ENCODE measurements at regions not wholly inside any gene's neighbourhood (a gene's known extent, or its start where the extent isn't known, plus 50 kb on each side); places are given as distances from the start of the nearest gene placed in this dataset.
A peak's percentile ranks its signal among the peaks of the same experiment; 100 is the strongest.

DNA sequence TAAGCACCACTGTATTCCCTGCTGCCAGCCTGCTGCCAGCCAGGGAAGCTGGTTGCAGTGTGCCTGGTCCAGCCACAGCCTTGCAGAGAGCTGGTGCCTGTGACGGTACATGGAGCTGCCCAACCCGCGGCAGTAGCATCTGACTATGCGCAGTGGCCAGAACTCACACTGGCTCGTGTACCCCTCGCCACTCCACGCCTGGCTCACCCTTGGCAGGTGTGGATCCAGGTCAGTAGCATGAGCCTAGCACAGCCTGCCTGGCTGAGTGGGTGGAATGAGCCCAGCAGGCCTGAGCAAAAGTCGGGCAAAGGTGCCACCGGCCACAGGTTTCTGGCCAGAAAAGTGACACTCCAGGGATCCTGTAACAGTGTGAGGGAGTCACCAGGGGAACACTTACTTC, 361.7 kb upstream of the MAP3K7 start:
- no peak overlapping the region for H3K27ac ChIP-seq
- TF ChIP-seq, protein P1, sequence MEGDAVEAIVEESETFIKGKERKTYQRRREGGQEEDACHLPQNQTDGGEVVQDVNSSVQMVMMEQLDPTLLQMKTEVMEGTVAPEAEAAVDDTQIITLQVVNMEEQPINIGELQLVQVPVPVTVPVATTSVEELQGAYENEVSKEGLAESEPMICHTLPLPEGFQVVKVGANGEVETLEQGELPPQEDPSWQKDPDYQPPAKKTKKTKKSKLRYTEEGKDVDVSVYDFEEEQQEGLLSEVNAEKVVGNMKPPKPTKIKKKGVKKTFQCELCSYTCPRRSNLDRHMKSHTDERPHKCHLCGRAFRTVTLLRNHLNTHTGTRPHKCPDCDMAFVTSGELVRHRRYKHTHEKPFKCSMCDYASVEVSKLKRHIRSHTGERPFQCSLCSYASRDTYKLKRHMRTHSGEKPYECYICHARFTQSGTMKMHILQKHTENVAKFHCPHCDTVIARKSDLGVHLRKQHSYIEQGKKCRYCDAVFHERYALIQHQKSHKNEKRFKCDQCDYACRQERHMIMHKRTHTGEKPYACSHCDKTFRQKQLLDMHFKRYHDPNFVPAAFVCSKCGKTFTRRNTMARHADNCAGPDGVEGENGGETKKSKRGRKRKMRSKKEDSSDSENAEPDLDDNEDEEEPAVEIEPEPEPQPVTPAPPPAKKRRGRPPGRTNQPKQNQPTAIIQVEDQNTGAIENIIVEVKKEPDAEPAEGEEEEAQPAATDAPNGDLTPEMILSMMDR (IDR thresholded peaks at IDR 0.05) = no peak
- DNase-seq (ENCODE audit: low spot score) = no peak
- no peak overlapping the region for H3K4me3 ChIP-seq

DNA sequence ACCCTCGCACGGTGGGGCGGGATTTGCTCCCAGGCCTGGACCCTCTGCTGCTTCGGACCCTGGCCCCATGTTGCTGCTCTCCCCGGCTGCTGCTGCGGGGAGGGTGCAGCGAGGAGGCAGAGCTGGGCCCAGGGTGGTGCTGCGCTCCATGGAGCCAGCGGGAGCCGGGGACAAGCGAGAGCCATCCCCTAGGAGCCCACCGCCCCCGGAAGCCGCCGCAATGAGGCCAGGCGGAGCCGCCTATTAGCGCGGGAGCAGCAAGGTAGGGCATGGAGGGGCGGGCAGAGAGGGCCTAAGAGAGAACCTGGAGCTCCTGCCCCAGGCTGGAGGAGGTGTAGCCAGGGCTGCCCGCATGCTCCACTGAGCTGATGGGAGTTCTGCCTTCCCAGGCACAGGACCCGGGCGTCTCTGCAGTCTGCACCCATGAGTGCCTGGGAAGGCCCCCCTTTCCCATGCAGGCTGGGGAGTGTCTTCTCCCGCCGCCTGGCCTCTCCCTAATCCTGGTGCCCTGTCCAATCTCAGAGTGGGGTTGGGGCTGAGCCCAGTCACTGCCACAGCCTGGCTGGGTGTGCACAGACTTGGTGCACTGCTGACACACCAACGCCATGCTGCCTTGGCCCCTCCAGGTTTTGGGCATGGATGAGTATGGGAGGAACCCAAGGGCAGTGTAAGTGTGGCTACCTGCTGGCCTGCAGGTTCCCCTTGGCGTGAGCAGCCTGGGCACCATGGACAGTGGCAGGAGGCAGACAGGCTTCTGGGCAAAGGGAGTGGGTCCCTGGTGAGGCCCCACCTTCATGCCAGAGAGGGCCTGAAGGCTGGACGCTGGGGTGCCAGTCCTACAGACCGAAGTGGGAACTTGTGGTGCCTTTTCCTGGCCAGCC, 360.6 kb upstream of the MAP3K7 start:
- no peak for DNase-seq (ENCODE audit: low spot score)
- Histone ChIP-seq H3K4me3 (no peak overlapping the region), H3K27ac (no peak overlapping the region)
- TF ChIP-seq, protein P1 (IDR thresholded peaks at IDR 0.05) = no peak

DNA sequence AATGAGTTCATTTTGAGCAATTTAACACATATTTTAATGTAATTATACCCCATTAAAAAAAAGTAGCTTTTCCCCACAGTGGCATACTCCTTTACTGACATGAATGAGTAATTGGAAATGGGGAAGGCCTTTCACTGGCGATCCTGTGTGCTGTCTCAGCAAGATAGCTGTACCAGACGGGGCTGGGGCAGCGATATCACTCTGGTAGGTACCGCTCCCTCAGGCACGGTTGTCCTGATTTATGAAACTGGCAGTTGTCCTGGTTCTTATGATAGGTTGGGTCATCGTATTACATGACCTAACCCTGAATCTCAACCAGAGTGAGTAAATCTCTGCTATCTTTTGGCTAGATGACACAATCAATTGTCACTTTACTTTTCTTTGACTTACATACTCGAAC, 355.0 kb upstream of the MAP3K7 start:
- H3K27ac ChIP-seq = no peak overlapping the region
- no peak overlapping the region for H3K4me3 ChIP-seq
- no peak for DNase-seq (ENCODE audit: low spot score)
- TF ChIP-seq, protein P1 (IDR thresholded peaks at IDR 0.05) = no peak

DNA sequence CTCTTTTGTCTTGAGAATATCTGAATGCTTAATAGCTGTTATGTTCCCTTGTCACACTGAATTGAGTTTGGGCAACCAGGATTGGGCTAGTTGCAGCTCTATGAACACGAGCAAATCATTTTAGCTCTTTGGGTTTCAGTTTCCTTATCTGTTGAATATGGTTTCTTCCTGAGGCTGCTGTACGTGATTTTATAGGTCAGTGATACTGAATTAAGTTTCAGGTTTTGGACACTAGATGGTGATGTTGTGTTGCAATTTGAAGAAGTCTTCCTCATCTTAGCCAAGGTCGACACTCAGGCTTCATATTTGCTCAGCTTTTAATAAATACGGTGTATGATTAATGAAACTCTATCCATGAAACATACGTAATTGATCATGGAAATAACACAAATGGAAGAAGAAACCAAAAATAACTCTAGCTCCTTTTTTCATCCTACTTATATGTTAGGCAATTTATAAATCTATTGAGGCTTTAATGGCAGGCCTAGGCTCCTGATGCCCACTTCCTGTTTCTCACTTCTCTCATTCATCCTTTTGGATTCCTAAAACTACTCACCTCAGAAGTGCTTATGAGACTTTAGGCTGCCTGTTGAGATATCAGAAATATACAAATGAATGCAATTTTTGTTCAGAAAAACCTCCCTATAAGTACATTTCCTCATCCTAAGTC, 354.1 kb upstream of the MAP3K7 start:
- H3K4me3 ChIP-seq = no peak overlapping the region
- TF ChIP-seq, protein P1 (IDR thresholded peaks at IDR 0.05) = peak; percentile 12
- no peak overlapping the region for H3K27ac ChIP-seq
- DNase-seq (ENCODE audit: low spot score) = no peak

DNA sequence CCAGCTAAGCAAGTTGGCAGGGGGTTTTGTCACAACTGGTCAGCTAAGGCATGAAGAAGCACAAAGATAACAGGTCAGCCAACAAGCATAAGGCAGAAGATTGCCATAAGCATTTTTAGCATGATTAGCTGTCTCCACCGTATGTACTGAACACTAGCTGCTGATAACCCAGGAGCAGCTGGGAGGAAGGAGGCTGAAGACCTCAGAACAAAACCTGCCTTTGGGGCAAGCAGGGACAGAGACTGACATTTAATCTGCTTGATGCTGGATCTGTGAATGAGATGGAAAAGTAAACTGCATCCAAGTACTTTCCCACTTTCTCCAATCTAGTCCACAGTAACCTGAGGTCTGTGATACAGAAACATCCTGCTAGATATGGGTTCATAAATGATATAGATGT, 353.0 kb upstream of the MAP3K7 start:
- TF ChIP-seq, protein P1 (IDR thresholded peaks at IDR 0.05) = no peak
- Histone ChIP-seq H3K27ac (no peak overlapping the region), H3K4me3 (no peak overlapping the region)
- DNase-seq (ENCODE audit: low spot score) = no peak

DNA sequence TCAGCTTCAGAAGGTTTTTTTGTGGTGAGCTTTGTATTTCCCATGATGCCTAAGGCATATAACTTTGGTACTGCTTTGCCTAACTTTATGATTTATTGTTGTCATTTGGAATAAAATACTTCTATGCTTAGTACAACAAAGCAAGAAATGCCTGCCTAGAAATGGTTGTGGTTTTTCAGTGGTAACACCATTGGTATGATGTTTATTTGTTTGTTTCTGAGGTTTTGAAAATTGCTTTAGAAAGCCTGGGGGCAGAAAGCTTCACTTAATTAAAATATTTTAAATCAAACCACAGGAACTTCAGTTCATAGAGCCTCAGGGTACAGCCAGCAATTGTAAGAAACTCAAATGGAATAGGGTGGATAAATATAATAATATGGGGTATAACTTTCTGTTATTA, 351.2 kb upstream of the MAP3K7 start:
- no peak overlapping the region for H3K4me3 ChIP-seq
- H3K27ac ChIP-seq = no peak overlapping the region
- TF ChIP-seq, protein P1 (IDR thresholded peaks at IDR 0.05) = no peak
- DNase-seq (ENCODE audit: low spot score) = no peak

DNA sequence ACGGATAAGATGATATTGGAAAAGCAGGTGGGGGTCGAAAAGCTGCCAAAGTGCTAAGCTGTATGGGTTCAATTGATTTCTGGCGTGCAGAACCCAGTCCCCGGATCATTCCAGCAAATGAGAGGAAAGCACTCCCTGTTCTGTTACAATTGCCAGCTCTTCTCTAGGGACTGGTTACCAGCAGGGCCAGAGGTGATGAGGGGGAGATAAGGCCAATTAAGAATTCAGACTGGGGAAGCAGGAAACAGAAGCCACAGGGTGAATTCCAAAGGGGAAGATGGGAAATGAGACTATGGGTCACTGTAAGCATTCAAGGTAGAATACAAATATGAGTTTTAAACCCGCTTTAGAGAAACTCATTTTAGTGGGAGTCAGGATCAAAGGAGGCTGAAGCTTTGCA, 349.4 kb upstream of the MAP3K7 start:
- TF ChIP-seq, protein P1 (IDR thresholded peaks at IDR 0.05) = no peak
- no peak for DNase-seq (ENCODE audit: low spot score)
- no peak overlapping the region for H3K4me3 ChIP-seq
- H3K27ac ChIP-seq = no peak overlapping the region
